Fibroblast of pulmonary artery (primary cell): ENCODE measurements at regions not wholly inside any gene's neighbourhood (a gene's known extent, or its start where the extent isn't known, plus 50 kb on each side); places are given as distances from the start of the nearest gene placed in this dataset.

Experiments used
- DNase-seq: peaks from one replicate; pipeline ENCODE4 v3.0.0-alpha.2; 2010; ENCODE audit warnings: low read depth
- H3K4me3 ChIP-seq: replicated peaks from 2 replicates; pipeline ENCODE4 v1.5.1; 2011; ENCODE audit warnings: low read depth, mild to moderate bottlenecking, control low read depth, low read length, moderate library complexity
- TF ChIP-seq, protein P1 (sequence below): IDR thresholded peaks from 2 replicates; pipeline ENCODE4 v1.5.1; 2011; ENCODE audit warnings: mild to moderate bottlenecking, control low read depth, low read length, inconsistent platforms; ENCODE audit errors: missing control alignments

DNA sequence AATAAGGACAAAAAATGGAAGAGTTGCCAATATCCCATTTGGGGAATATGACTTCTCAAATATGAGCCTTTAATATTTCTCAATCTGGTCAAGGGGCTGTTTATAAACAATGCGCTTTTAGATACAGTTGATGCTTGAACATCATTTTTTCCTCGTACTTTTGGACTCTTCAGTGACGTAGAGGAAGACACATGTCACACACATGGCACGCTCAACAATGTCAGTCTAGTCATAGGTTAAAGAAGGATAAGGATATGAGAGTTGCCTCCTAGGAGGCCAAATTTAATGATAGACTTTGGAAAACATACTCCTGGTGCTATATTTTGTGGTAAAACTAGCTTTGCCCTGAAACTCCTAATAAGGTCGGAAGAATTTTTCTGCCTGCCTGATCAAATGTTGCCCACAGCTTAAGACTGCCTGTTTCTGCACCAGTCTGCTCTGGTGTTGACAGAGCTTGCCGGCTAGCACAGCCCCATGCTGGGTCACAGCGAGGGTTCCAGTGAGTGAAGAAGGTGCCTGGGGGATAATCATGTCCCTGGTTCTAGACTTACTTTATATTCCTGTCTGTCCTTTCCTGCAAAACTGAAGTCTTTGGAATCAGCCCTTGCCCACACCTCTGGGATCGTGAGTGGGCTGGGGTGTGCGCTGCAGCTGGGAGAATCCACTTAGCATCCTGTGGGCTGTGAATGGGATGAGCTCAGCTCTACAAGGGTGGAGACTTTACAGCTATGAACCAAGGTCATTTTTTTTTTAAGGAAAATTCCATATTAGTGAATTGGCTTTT, 230.8 kb upstream of the IRX4 start:
- H3K4me3 ChIP-seq: no peak overlapping the region
- DNase-seq: no peak
- TF ChIP-seq, protein P1, sequence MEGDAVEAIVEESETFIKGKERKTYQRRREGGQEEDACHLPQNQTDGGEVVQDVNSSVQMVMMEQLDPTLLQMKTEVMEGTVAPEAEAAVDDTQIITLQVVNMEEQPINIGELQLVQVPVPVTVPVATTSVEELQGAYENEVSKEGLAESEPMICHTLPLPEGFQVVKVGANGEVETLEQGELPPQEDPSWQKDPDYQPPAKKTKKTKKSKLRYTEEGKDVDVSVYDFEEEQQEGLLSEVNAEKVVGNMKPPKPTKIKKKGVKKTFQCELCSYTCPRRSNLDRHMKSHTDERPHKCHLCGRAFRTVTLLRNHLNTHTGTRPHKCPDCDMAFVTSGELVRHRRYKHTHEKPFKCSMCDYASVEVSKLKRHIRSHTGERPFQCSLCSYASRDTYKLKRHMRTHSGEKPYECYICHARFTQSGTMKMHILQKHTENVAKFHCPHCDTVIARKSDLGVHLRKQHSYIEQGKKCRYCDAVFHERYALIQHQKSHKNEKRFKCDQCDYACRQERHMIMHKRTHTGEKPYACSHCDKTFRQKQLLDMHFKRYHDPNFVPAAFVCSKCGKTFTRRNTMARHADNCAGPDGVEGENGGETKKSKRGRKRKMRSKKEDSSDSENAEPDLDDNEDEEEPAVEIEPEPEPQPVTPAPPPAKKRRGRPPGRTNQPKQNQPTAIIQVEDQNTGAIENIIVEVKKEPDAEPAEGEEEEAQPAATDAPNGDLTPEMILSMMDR: no peak

DNA sequence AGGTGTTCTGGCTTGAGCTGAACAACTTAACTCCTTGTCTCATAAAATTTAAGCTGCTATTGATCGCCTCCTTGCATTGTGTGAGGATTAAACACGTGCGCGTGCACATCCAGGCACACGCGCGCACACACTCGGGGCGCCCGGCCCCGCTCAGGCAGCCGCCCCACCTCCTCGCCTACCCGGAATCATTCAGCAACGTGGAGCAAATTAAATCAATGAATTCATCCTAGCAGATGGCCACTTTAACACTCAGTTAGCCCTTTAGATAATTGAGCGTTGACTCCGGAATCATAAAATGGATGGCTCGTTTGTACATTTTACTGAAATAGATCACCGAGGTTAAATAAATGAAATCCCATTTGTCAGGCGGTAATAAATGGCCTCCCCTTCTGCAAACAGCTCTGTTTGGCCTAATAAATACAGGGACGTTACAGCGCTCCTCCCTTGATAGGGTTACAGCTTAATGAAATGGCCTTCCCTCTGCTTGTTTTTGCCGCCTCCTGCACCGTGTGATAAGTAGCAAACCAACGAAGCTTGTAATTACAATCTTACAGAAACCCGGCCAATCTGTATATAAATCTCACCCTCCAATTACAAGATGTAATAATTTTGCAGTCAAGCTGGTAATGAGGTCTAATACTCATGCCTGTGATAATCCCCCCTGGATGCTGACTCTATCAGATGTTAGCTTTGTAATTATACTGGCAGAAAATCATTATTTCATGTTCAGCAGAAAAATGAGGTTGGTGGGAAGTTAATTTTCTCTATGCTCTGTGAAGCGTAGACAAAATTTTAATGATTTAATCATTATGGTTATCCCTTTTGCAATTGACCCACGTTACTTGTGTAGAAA, 229.7 kb upstream of the IRX4 start:
- H3K4me3 ChIP-seq: no peak overlapping the region
- TF ChIP-seq, protein P1: no peak
- no peak for DNase-seq

DNA sequence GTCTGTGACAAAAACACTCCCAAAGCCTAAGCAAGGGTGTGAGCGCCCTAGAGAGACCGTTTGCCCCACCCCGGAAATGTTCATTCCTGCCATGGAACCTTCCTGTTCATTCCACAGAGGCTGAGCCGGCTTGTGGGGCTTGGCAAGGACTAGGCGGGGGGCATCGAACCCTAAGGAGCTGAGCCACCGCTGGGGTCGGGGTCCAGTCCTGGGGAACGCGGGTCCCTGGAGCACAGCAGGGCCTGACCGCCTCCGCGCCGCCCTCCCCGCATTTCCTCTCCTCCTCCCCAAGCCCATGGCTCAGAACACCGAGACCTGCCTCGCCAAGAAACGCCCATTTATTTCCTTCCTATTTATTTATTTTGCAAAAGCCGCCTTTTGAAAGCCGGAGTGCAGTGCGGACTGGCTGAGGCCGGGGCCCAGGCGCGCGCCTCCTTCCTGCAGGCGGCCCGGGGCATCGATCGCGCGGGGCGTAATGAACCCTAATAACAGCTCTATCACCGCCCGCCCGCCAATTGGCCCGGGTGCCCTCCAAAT, 228.9 kb upstream of the IRX4 start:
- DNase-seq: no peak
- no peak overlapping the region for H3K4me3 ChIP-seq
- TF ChIP-seq, protein P1: no peak

DNA sequence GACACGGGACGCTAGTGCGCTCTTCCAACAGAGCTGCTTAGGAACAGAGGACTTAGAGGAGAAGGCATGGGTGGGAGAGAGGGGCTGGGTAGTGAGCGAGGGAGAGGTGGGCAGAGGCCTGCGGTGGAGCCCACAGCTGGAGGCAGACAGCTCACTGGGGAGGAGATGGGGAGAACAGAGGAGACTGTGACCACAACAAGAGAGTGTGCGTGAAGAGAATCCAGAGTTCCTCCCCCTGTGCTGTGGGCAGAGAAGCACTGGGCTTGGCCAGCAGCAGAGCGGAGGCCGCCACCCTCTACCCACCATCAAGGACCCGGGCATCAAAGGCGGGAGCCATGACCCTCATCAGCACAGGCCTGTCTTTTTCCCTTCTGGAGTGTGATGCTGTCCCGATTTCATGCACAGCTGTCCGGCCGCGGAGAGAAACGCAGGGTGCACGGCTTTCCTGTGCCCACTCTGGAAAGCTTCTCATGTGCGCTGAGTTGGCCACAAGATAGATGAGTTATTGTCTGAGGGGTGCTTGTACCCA, 228.3 kb upstream of the IRX4 start:
- TF ChIP-seq, protein P1: no peak
- no peak overlapping the region for H3K4me3 ChIP-seq
- DNase-seq: no peak

DNA sequence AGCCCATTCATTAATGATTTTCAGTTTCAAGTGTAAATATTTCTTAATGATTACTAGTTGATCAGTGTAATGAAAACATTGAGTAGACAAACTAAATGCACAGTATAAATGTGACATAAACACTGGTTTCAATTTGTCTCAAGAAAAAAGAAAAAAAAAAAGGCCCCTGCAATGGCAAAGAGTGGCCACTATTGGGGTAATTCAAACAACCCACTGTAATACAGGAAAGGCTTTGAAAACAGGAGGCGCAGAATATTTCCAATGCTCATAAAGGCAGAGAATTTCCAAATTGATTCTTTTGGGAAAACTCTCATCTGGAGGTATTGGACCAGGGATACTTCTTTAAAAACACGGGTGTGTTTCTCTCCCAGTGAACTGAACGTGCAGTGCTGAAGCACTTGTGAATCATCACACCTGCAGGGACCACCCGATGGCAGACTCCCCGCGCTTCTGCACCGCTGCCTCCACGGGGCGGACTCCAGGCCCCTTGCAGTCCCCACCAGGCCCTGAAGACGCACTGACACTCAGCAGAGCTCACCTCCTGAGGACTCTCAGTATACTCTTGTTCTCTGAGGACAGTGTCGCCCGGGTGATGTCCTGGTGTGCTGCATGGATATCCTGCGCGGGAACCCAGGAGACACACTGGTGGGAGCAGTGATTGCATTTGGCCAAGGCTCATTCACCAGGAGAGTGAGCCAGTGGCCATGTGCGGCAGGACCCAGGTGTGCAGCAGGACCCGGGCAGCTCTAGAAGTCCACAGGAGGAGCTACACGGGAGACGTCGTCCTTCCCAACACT, 227.6 kb upstream of the IRX4 start:
- TF ChIP-seq, protein P1: no peak
- no peak overlapping the region for H3K4me3 ChIP-seq
- DNase-seq: no peak

DNA sequence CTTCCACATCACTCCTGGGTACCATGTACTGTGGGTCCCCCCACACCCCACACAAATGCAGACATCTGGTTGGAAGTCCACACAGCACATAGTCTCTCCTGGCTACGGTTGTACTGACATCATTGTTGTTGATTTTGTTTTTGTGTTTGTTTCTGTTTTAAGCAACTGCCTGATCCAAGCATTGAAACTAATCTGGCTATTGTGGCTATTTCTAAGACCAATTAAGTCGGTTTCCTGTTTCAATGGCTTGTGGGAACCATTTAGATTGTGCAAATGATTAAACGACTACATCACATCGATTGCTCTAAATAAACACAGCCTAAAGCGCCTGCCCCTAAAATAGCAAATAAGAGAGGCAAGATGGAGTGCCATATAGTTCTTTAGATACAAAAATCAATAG, 226.8 kb upstream of the IRX4 start:
- no peak overlapping the region for H3K4me3 ChIP-seq
- TF ChIP-seq, protein P1: no peak
- no peak for DNase-seq
